Medulla oblongata (tissue), 1 donor: ENCODE measurements at regions not wholly inside any gene's neighbourhood (a gene's known extent, or its start where the extent isn't known, plus 50 kb on each side); places are given as distances from the start of the nearest gene placed in this dataset.

Experiments used
- DNase-seq: peaks from one replicate; pipeline ENCODE4 v3.0.0-alpha.2; 2015; ENCODE audit errors: extremely low spot score

- DNase-seq, result no peak
Observed at GRCh38 chr10:49243610-49244283, 55.2 kb upstream of the C10orf71 start.

GRCh38 chr10:49243139-49243538 lies 54.9 kb upstream of the TMEM273 start:
- peak; percentile 27 for DNase-seq

GRCh38 chr10:49242604-49243003 lies 54.4 kb upstream of the TMEM273 start:
- no peak for DNase-seq

- no peak for DNase-seq
Observed at GRCh38 chr10:49241385-49241784, 53.2 kb upstream of the TMEM273 start.

GRCh38 chr10:49240946-49241345 lies 52.8 kb upstream of the TMEM273 start:
- no peak for DNase-seq
